HG03280 (cell line): ENCODE measurements at regions not wholly inside any gene's neighbourhood (a gene's known extent, or its start where the extent isn't known, plus 50 kb on each side); places are given as distances from the start of the nearest gene placed in this dataset.
"Not testable (repeated sequence)": the region's sequence is repeated elsewhere in the genome, so short reads cannot be mapped to it uniquely, and the experiment has no call there.

Experiments
- ATAC-seq: cut with Tn5 transposase; IDR thresholded peaks from one replicate; pipeline ENCODE4 v1.9.1; 2021; ENCODE audit warnings: mild to moderate bottlenecking, moderate library complexity; ENCODE audit not compliant: unreplicated experiment

DNA sequence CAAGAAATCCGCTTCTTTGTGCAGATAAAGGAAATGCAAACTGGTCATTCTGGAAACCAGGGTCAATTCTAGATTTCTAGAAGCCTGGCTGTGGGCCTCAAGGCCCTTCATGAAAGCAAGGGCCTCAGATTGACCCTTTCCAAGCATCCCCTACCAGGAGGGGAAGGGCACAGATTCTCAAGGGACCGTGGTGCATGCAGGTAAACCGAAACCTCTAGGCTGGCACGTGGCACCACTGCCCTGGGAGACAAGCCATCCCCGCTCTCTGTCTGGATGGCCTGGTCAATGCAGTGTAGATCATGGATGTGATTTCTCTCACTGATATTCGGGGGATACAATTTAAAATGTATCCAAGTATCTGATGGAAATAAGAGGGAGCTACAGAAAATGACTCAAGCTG, 69.4 kb downstream of the TOMM20 start:
- ATAC-seq = no peak

- ATAC-seq = no peak
Observed at GRCh38 chr1:235058695-235059094, 69.9 kb downstream of the TOMM20 start.

- ATAC-seq = no peak
Observed at GRCh38 chr1:235057385-235058306, 71.0 kb downstream of the TOMM20 start.

GRCh38 chr1:235056937-235057336, 71.7 kb downstream of the TOMM20 start:
- ATAC-seq = no peak

DNA sequence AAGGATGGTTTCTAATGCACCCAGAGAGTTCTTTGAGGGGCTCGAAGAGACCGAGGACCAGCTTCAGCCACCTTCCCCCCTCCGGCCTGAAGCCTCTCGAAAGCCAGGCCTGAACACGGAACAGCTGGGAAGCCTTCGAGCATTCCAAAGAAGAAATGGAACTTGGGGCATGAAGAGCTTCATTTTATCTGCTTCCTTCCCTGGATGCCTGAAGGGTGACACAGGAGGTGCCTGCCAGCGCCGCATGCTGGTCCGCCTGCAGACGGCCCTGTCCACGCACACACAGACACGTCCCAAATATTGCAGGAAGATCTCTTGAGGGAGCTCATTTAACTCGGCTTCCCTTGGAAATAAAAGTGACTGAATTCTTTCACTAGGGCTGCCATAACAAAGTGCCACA, 73.7 kb downstream of the TOMM20 start:
- no peak for ATAC-seq

DNA sequence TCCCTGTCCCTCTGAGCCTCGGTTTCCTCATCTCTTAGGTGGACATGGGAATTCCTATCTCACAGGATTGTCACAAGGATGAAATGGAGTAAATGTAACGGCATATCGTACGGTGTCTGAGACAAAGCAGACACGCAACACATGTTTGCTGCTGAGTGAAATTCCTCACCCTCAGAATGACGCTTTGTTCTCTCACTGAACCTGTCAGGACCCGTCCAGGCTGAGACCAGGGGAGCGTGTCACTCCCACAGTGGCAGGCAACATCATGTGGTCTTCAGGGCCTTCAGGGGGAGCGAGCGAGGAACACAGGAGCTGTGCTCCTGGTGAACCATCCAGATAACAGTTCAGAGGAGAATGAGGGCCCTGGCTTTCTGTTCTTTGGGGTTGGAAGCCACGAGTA, 74.2 kb downstream of the TOMM20 start:
- ATAC-seq = no peak

DNA sequence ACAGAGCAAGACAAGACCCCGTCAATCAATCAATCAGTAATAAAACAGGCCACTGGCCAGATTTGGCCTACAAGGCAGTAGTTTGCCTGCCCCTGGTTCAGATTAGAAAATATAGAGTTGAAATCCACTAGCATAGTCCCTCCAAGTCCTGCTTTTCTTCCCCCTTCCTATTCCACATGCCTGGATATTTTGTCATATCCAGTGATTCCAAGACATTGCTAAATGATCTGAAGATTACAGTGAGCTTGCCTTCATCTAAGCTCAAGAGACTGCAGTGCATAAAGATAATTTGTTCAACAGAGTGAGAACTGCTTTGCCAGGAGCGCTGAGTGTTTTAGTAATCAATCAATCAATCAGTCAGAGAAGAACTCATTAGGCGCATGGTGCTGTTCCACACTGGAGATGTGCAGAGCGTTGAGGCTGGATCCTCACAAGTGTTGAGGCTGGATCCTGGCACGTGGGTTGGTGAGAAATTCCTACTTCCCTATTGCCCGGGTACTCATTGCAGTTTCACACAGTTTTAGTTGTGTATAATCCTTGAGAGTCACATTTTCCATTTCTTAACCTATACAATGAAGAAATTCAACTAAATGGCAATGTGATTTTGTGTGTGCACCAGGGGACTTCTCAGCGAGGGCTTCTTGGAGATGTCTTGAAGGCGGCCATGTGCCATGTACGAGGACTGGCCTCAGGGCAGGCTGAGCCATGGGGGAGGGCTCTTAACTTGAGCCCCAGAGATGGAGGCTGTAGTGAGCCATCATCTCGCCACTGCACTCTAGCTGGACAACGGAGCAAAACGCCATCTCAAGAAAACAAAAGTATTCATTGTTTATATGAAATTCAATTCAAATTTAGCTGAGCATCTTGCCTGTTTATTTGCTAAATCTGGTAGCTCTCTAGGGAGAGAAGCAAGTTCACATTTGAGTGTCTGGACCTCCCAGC, 76.3 kb downstream of the TOMM20 start:
- no peak for ATAC-seq

GRCh38 chr1:235051521-235051920, 77.1 kb downstream of the TOMM20 start:
- ATAC-seq = no peak

GRCh38 chr1:235050911-235051360, 77.7 kb downstream of the TOMM20 start:
- ATAC-seq = no peak

GRCh38 chr1:235049716-235050378, 78.8 kb downstream of the TOMM20 start:
- not testable (repeated sequence) for ATAC-seq

DNA sequence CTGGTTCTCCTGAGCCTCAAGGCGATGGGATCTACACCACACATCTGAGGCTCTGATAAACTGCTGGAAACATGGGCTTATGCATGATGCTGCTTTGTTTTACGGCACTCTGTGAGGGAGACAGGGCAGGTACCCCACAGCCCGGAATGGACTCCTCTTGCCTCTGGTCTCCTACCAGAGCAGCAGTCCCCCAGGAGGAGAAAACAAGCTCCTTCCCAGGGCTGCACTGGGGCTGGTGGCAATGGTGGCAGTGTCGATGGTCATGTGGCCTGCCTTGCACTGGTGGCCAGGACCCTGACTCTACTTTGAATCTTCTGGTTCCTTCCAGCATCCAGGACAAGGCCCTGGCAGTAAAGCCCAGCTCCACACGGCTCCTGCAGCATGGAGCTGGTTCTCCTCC, 79.4 kb downstream of the TOMM20 start:
- no peak for ATAC-seq

DNA sequence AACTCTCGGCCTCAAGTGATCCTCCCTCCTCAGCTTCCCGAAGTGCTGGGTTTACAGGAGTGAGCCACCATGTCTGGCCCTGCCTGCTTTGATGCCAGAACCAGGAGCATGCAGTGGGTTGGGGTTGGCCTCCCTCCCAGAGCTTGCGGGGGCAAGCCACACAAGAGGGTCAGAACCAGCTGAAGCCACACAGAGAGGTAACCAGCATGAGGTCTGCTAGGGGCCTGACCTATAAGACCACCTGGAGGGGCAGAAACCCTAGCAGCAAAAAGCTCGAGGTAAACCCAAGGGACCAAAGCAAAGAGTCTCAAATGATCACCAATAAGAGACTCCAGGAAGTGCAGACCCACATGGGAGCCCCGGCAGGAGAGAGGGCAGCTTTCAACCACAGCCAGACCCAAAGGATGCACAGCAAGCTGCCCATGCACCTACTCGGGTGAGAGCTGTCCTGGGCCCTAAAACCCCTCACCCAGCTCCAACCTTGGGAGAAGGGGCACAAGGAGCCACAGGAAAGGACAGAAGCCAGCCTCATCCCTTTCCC, 81.2 kb downstream of the TOMM20 start:
- ATAC-seq = no peak

DNA sequence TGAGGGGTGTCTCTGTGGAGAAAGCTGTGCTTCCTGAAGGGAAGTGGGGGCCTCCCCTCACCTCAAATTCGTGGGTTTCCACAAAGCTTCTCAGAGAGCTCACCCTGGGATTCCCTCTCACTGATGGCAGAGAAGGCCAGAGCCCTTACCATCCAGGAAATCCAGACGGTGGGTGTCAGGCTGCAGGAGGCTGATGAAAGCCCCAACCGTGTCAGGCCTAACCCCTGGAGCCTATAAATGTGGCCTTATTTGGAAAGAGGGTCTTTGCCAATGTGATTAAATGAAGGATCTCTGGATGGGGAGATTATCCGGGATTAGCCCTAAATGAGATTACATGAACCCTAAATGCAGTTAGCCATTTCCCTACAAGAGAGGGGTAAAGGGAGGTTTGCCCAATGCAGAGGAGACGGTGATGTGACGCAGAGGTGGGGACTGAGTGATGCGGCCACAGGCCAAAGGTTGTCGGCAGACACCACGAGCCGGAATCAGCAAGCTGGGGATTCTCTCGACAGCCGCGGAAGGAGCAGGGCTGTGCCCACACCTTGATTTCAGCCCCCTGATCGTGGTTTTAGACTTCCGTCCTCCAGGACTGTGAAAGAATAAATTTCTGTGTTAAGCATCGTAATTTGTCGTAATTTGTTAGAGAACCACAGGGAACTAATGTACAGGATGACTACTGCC, 82.6 kb downstream of the TOMM20 start:
- no peak for ATAC-seq

DNA sequence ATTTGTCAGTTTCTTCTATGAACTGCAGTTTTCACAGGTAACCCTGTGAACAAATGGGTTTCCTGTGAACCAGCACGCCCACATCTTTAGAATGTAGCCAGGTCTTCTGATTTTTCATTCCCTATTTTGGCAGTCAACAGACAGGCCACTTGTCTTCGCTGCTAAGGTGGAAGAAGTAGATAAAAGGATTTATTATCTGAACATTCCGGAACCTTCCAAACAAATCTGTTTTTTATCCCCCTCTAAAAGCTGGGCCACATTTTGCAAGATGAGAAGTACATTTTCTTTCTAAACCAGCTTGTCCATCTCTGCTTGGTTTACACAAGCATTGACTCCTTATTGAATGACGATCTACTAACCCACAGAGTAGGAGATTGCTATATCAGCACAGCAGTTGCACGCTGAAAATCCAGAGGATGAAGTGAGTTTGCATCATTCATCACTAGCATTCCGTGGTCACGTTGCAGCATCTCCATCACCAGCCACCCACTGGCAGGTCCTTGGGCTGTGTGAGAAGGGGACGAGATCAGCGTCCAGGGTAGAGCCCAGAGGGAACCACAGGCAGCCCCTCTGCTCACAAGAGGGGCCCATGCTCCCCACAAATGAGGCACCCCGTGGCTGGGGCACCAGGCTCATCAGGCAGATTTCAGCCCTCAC, 83.5 kb downstream of the TOMM20 start:
- ATAC-seq = no peak

DNA sequence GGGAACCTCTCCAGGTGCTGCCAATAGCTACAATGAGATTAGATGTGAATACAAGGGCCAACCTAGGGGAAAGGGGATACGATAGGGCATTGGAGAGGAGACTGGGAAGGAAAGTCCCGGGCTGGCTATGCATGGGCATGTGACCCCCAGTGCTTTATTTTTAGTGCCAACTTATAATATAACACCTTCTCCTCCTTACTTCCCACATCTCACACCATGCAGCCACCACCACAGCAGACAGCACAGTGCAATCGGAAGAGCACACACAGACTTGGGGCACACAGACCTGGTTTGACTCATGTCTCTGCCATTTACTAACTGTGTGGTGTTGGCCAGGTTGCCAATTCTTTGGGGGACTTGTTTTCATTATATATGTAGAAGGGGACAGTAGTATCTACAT, 85.4 kb downstream of the TOMM20 start:
- ATAC-seq = no peak

- no peak for ATAC-seq
Observed at GRCh38 chr1:235038701-235039100, 89.9 kb downstream of the TOMM20 start.

- no peak for ATAC-seq
Observed at GRCh38 chr1:235035928-235036327, 92.7 kb downstream of the TOMM20 start.

GRCh38 chr1:235030919-235031596, 97.6 kb downstream of the TOMM20 start:
- ATAC-seq = no peak

- no peak for ATAC-seq
Observed at GRCh38 chr1:235027862-235028250, 100.8 kb downstream of the TOMM20 start.
